ENCODE measurements at regions not wholly inside any gene's neighbourhood (a gene's known extent, or its start where the extent isn't known, plus 50 kb on each side); places are given as distances from the start of the nearest gene placed in this dataset.

DNA sequence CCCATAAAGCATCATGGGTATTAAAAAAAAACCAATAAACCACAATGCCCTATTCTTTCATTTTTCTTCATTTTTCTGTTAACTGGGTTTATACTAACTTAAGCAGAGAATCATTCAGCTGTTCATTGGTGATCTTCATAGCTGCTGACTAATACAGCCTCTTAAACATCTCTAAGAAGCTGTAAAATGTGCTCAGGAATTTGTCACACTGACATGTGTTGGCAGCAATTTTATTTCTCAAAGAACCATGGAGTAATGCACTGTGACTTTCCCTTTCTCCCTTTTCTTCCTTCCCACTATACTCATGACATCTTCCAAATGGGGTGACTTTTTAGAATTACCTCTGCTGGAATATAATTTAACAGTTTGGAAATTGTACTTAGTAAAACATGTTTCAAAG is 315.4 kb downstream of the ANTXR2 start:
- TF ChIP-seq, protein P1, sequence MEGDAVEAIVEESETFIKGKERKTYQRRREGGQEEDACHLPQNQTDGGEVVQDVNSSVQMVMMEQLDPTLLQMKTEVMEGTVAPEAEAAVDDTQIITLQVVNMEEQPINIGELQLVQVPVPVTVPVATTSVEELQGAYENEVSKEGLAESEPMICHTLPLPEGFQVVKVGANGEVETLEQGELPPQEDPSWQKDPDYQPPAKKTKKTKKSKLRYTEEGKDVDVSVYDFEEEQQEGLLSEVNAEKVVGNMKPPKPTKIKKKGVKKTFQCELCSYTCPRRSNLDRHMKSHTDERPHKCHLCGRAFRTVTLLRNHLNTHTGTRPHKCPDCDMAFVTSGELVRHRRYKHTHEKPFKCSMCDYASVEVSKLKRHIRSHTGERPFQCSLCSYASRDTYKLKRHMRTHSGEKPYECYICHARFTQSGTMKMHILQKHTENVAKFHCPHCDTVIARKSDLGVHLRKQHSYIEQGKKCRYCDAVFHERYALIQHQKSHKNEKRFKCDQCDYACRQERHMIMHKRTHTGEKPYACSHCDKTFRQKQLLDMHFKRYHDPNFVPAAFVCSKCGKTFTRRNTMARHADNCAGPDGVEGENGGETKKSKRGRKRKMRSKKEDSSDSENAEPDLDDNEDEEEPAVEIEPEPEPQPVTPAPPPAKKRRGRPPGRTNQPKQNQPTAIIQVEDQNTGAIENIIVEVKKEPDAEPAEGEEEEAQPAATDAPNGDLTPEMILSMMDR (IDR thresholded peaks at IDR 0.05) = no peak
- TF ChIP-seq EP300 (IDR thresholded peaks at IDR 0.05) (no peak), POLR2A (IDR thresholded peaks at IDR 0.05) (no peak)

Data from sigmoid colon (tissue), 4 donors.